ENCODE measurements at regions not wholly inside any gene's neighbourhood (a gene's known extent, or its start where the extent isn't known, plus 50 kb on each side); places are given as distances from the start of the nearest gene placed in this dataset.

DNA sequence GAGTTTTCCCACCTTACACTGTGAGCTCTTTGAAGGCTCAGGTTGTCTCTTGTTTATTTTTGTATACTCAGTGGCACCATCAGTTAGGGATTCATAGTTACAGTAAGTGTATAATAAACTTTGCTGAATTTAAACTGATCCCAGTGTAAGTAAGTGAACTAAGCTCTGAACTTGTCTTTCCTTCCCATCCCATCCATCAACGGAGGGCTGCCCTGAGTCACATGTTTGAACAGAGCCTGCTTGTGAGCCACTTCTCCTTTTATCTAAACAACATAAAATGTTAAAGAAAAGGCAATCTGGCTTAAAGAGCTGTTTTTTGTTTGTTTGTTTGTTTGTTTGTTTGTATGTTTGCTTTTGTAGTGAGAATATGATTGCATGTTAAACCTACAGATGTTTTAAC is 185.7 kb upstream of the MARCKS start:
- peaks cover 41% of the 10 kb centered on the region for H3K4me1 ChIP-seq
- peak overlapping the region; percentile 70 for H3K27ac ChIP-seq (replicated peaks)
- TF ChIP-seq, protein P1, sequence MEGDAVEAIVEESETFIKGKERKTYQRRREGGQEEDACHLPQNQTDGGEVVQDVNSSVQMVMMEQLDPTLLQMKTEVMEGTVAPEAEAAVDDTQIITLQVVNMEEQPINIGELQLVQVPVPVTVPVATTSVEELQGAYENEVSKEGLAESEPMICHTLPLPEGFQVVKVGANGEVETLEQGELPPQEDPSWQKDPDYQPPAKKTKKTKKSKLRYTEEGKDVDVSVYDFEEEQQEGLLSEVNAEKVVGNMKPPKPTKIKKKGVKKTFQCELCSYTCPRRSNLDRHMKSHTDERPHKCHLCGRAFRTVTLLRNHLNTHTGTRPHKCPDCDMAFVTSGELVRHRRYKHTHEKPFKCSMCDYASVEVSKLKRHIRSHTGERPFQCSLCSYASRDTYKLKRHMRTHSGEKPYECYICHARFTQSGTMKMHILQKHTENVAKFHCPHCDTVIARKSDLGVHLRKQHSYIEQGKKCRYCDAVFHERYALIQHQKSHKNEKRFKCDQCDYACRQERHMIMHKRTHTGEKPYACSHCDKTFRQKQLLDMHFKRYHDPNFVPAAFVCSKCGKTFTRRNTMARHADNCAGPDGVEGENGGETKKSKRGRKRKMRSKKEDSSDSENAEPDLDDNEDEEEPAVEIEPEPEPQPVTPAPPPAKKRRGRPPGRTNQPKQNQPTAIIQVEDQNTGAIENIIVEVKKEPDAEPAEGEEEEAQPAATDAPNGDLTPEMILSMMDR (IDR thresholded peaks at IDR 0.05; ENCODE audit: borderline replicate concordance) = no peak
- no peak overlapping the region for H3K4me3 ChIP-seq
- H3K27me3 ChIP-seq (ENCODE audit: low read depth) = no peaks in the 10 kb centered on the region
- H3K36me3 ChIP-seq = no peaks in the 10 kb centered on the region
- intact Hi-C loops (cut with micrococcal nuclease) = loop anchor here (10.0 kb wide), 1 partner anchor 183 kb away; the partner anchor contains the start of gene MARCKS
- H3K9me3 ChIP-seq (replicated peaks) = no peaks in the 10 kb centered on the region
- no peak for DNase-seq

DNA sequence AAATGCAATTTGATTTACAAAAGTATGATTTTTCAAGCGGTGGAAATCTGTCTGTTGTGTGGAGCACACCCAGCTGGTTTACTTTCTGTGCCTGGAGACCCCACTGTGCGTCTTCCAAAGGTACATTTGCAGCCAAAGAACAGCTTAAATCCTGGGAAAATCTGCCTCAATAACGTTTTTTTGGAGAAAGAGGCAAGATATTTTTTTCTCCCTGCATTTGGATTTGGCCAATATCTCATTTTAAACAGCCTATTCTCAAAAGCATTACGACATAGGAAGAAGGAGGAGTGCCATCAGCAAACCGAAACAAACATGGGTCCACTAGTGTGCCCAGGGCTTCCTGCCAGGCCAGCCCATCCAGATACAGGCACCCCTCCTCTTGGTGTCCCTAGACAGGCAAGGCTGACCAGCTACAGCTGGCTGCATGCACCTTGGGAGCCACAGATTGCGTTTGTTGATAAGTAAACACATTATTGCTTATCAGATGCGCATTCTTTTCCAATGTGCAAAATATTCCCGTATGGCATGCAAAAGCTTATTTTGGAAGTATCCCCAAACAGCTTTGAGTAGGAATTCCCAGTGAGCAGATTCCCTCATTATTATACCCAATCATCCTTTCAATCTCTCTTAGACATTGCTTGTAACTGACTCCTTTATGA is 184.5 kb upstream of the MARCKS start:
- H3K9me3 ChIP-seq (replicated peaks) = no peaks in the 10 kb centered on the region
- intact Hi-C loops (cut with micrococcal nuclease) = loop anchor here (10.0 kb wide), 1 partner anchor 182 kb away; the partner anchor contains the start of gene MARCKS
- peaks cover 41% of the 10 kb centered on the region for H3K4me1 ChIP-seq
- TF ChIP-seq, protein P1 (IDR thresholded peaks at IDR 0.05; ENCODE audit: borderline replicate concordance) = no peak
- H3K36me3 ChIP-seq = no peaks in the 10 kb centered on the region
- H3K27ac ChIP-seq (replicated peaks) = peak overlapping the region; percentile 70
- H3K4me3 ChIP-seq = peak overlapping the region; percentile 32
- peak; percentile 66 for DNase-seq
- no peaks in the 10 kb centered on the region for H3K27me3 ChIP-seq (ENCODE audit: low read depth)

DNA sequence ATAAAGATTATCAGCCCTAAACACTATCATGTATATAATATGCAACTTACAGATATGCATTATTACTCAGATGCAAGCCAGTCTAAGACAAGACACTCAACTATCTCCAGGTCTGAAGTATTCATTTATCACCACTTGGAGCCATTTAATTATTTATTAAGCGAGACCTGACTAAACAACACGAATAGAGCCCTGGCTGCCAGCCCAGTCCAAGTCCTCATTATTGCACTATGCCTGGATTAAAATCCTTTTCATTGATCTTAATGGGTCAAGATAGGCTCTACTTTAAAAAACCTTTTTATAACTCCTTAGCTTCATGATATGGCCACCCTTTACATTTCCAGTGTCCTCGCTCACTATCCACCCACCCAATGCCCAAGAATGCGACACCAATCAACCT is 183.1 kb upstream of the MARCKS start:
- DNase-seq = no peak
- H3K9me3 ChIP-seq (replicated peaks) = no peaks in the 10 kb centered on the region
- intact Hi-C loops (cut with micrococcal nuclease) = loop anchor here (10.0 kb wide), 1 partner anchor 181 kb away; the partner anchor contains the start of gene MARCKS
- TF ChIP-seq, protein P1 (IDR thresholded peaks at IDR 0.05; ENCODE audit: borderline replicate concordance) = no peak
- no peak overlapping the region for H3K27ac ChIP-seq (replicated peaks)
- H3K27me3 ChIP-seq (ENCODE audit: low read depth) = no peaks in the 10 kb centered on the region
- H3K4me3 ChIP-seq = no peak overlapping the region
- no peaks in the 10 kb centered on the region for H3K36me3 ChIP-seq
- peaks cover 32% of the 10 kb centered on the region for H3K4me1 ChIP-seq

DNA sequence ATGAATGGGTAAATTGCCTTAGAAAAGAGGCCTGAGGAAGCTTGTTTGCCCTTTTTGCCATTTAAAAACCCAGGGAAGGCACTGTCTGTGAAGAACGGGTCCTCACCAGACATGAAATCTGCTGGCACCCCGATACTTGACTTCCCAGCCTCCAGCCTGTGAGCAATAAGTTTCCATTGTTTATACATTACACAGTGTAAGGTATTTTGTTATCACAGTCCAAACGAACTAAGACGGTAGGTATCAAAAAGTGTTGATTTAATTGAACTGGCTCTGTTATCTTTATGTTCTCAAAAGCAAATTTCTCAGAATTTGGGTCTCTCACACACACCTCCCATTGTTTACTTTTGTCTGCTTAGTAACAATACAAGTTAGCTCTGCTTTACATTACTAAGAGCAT is 181.1 kb upstream of the MARCKS start:
- no peak for DNase-seq
- TF ChIP-seq, protein P1 (IDR thresholded peaks at IDR 0.05; ENCODE audit: borderline replicate concordance) = no peak
- intact Hi-C loops (cut with micrococcal nuclease) = loop anchor here (10.0 kb wide), 1 partner anchor 179 kb away; the partner anchor contains the start of gene MARCKS
- Histone ChIP-seq H3K27ac (replicated peaks) (no peak overlapping the region), H3K9me3 (replicated peaks) (no peaks in the 10 kb centered on the region), H3K27me3 (ENCODE audit: low read depth) (no peaks in the 10 kb centered on the region), H3K4me3 (no peak overlapping the region), H3K36me3 (no peaks in the 10 kb centered on the region), H3K4me1 (peaks cover 21% of the 10 kb centered on the region)

DNA sequence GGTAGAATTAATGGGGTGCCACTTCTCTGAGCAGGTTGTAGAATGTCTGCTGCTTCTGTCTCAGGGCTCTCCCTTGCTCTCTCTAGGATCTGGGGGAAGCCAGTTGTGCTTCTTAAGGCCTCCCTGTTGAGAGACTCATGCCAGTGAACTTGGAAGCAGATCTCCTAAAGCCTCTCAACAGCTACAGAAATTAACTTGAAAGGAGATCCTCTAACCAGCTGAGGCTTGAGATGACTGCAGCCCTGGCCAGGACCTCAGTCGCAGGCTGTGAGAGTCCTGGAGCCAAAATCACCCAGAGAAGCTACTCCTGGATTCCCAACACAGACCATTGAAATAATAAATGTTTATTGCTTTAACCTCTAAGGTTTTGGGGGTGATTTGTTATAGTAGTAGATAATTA is 180.2 kb upstream of the MARCKS start:
- Histone ChIP-seq H3K4me3 (no peak overlapping the region), H3K36me3 (no peaks in the 10 kb centered on the region), H3K27me3 (ENCODE audit: low read depth) (no peaks in the 10 kb centered on the region), H3K27ac (replicated peaks) (no peak overlapping the region), H3K4me1 (peaks cover 12% of the 10 kb centered on the region), H3K9me3 (replicated peaks) (no peaks in the 10 kb centered on the region)
- DNase-seq = no peak
- TF ChIP-seq, protein P1 (IDR thresholded peaks at IDR 0.05; ENCODE audit: borderline replicate concordance) = no peak
- intact Hi-C loops (cut with micrococcal nuclease) = loop anchor here (10.0 kb wide), 1 partner anchor 178 kb away; the partner anchor contains the start of gene MARCKS

Measured in left ventricle myocardium inferior (tissue), 1 donor.